Activated naive CD4-positive, alpha-beta T cell treated with anti-CD3 and anti-CD28 coated beads for 36 hours (primary cell): ENCODE measurements at regions not wholly inside any gene's neighbourhood (a gene's known extent, or its start where the extent isn't known, plus 50 kb on each side); places are given as distances from the start of the nearest gene placed in this dataset.
A peak's percentile ranks its signal among the peaks of the same experiment; 100 is the strongest.

ENCODE experiments used
- CTCF ChIA-PET: fragments of 350-600 bp; sonication (Branson Sonifier 250); formaldehyde crosslinking; loops from one replicate; lab custom pipeline; 2021; ENCODE audit warnings: antibody characterized with exemption; lab: Charles Lee
- DNase-seq: peaks from one replicate; pipeline ENCODE4 v3.0.0-alpha.2; 2020
- H3K27ac Mint-ChIP-seq: one replicate; pipeline ENCODE4 v1.8.0; 2021; ENCODE audit warnings: mild to moderate bottlenecking, mixed read lengths
- H3K27me3 Mint-ChIP-seq: one replicate; pipeline ENCODE4 v1.8.0; 2021; ENCODE audit warnings: low read depth, mixed read lengths
- H3K36me3 Mint-ChIP-seq: one replicate; pipeline ENCODE4 v1.8.0; 2021; ENCODE audit warnings: low read depth, mixed read lengths
- H3K4me1 Mint-ChIP-seq: one replicate; pipeline ENCODE4 v1.8.0; 2021; ENCODE audit warnings: low read depth, mixed read lengths
- H3K4me3 Mint-ChIP-seq: one replicate; pipeline ENCODE4 v1.8.0; 2021; ENCODE audit warnings: mild to moderate bottlenecking, moderate library complexity, mixed read lengths
- H3K9me3 Mint-ChIP-seq: one replicate; pipeline ENCODE4 v1.8.0; 2021; ENCODE audit warnings: mixed read lengths
- intact Hi-C: fragments of 100-400 bp; cut with micrococcal nuclease; formaldehyde crosslinking; loops from one replicate; pipeline ENCODE4 v1.15.1; 2023

DNA sequence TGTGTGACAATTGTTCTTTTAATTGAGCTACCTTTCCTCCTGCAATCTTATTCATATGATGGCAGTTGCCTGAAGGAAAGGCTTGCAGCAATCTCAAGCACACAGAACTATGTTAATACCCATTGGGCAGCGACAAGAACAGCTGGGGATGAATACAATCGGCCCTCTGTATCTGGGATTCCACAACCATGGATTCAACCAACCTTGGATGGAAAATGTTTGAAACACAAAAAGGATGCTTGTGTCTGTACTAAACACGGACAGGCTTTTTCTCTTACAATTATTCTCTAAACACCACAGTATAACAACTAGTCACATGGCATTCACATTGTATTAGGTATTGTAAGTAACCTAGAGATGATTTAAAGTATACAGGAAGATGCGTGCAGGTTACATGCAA lies 256.1 kb upstream of the SIX2 start:
- H3K9me3 Mint-ChIP-seq = no peaks in the 10 kb centered on the region
- CTCF ChIA-PET = interaction anchor here (0.7 kb wide), 1 partner anchor 12 kb away, joined by 3 read pairs; no protein-coding TSS in a partner anchor
- no peaks in the 10 kb centered on the region for H3K36me3 Mint-ChIP-seq
- intact Hi-C loops = no loop called here
- no peak for DNase-seq
- no peak overlapping the region for H3K27ac Mint-ChIP-seq
- H3K4me3 Mint-ChIP-seq = no peak overlapping the region
- peaks cover 10% of the 10 kb centered on the region for H3K27me3 Mint-ChIP-seq
- no peaks in the 10 kb centered on the region for H3K4me1 Mint-ChIP-seq

DNA sequence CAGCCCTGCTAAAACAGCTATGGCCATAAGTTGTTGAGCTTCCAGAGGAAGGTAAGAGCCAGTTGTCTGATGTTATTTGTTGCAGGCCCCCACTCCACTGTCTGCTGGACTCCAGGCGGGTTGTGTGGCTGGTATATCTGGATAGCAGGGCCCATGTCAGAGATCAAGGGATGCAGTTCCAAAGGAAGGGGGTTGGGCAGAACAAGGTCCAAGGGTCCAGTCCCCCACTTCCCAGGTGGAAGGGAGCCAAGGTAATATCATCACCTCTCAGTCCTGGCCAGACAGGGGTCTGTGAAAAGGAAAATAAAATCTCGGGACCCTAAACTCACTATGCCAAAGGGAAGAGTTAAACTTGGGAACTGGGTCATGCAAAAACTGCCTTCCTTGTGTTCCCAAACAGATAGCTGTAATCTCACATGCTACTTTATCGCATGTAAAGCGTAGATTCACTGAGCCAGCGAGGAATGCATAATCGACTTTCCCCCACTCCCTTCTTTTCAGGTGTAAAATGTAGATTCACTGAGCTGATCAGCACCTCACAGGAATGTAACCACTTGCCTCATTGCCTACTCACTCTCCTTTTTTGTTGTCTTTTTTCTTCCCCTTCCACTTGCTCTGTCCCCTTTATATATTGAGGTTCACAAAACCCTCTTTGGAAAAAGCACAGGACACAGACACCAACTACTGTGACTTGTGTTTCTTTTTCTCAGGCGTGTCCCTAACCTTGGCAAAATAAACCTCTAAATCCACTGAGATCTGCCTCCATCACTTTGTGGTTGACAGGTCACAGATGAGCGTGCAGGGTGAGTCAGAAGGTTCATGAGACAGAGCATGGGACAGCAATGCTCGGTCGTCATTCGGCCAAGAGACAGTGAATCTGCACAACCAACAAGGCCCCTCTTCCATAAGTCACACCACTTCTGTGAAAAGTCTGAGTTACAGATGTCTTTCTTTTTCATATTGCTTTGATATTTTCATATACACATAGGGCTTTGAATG lies 255.3 kb upstream of the SIX2 start:
- no peak overlapping the region for H3K27ac Mint-ChIP-seq
- DNase-seq = peak; percentile 10
- no peaks in the 10 kb centered on the region for H3K36me3 Mint-ChIP-seq

DNA sequence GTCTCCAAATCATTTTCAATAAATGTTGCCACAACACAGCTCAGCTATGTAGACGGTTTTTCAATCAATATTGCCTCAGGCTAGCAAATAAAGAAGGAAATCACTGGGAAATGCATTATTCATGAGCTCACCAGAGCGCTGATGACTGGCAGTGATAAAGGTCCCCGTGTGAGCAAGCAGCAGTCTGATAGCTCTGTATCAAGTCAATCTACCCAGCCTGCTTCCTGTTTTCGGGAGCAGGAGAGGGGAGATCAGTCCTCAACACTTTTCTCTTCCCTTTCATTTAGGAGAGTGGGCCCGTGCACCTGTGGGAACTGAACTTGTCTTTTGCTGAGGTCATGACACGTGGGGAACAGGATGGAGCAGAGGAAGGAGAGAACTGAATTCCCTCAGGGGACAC lies 253.9 kb upstream of the SIX2 start:
- Mint-ChIP-seq H3K4me1 (no peaks in the 10 kb centered on the region), H3K4me3 (no peak overlapping the region), H3K9me3 (no peaks in the 10 kb centered on the region), H3K36me3 (no peaks in the 10 kb centered on the region), H3K27ac (no peak overlapping the region), H3K27me3 (peaks cover 10% of the 10 kb centered on the region)
- intact Hi-C loops = no loop called here
- CTCF ChIA-PET = no interaction called here
- DNase-seq = no peak

More for the DNA sequence above, 255.3 kb upstream of the SIX2 start:
- intact Hi-C loops = no loop called here
- Mint-ChIP-seq H3K9me3 (no peaks in the 10 kb centered on the region), H3K4me3 (no peak overlapping the region), H3K4me1 (no peaks in the 10 kb centered on the region), H3K27me3 (peaks cover 10% of the 10 kb centered on the region)
- CTCF ChIA-PET = interaction anchor here (0.6 kb wide), 1 partner anchor 555 kb away, joined by 3 read pairs; no protein-coding TSS in a partner anchor

DNA sequence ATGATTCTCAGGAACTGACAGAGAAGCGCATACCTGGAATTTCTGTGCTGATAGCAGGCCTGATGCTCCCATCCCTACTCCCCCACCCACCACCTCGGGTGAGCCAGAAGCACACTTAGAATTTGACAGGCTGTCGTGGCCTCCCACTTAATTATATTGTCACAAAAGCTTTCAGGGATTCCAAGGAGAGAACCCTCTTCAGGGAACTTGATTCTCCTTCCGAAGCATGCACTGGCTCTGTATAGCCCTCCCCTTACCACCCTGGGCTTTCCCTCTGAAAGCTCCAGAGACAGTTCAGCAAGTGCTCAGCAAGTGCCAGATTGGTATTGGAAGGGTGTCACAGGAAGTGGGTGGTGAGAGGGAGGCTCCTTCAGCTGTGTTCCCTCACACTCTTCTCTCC lies 252.5 kb upstream of the SIX2 start:
- Mint-ChIP-seq H3K4me1 (no peaks in the 10 kb centered on the region), H3K9me3 (no peaks in the 10 kb centered on the region), H3K4me3 (no peak overlapping the region), H3K36me3 (no peaks in the 10 kb centered on the region), H3K27me3 (peaks cover 10% of the 10 kb centered on the region), H3K27ac (no peak overlapping the region)
- intact Hi-C loops = no loop called here
- CTCF ChIA-PET = no interaction called here
- DNase-seq = no peak

DNA sequence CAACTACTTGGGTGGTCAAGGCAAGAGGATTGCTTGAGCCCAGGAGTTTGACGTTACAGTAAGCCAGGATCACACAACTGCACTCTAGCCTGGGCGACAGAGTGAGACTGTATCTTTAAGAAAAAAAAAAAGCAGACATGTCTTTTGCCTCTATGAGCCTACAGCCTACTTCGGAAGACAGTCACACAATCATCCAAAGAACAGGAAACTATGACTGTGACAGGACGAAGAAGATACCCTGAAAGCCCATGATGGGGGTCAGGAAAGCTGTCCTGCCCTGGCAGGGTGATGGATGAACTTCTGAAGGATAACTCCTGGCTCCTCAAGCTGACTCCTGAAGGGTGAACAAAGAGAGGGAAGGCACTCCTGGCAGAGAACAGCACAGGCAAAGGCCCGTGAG lies 251.7 kb upstream of the SIX2 start:
- intact Hi-C loops = no loop called here
- peaks cover 10% of the 10 kb centered on the region for H3K27me3 Mint-ChIP-seq
- no peak overlapping the region for H3K4me3 Mint-ChIP-seq
- no peaks in the 10 kb centered on the region for H3K36me3 Mint-ChIP-seq
- CTCF ChIA-PET = no interaction called here
- H3K27ac Mint-ChIP-seq = no peak overlapping the region
- no peaks in the 10 kb centered on the region for H3K4me1 Mint-ChIP-seq
- no peak for DNase-seq
- H3K9me3 Mint-ChIP-seq = no peaks in the 10 kb centered on the region

DNA sequence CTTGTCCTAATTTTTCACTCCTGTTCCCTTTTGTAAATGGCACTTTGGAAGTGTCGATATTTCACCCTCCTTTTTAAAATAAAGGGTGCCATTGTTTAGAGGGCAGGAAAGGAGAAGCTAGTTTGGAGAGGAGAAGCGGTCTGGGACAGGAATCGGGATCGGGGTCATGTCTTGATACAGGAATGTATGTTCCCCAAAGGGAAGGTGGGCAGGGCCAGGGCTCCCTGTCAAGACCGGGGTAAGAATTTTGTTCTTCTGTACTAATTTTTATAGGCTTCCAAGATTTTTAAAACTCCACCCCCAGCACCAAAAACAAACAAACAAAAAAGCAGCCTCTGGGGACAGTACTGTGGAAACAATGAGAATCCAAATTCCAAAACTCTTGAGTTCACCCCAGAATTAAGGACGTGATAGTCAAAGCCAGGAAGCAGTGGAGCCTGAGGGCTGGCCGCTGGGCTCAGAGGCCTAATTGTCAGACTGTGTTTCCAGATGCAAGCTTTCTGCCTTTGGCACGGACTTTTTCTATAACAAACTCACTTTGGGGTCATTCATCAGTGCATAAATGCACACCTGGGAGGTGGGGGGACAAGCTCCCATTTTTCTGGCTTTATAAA lies 250.4 kb upstream of the SIX2 start:
- H3K4me1 Mint-ChIP-seq = no peaks in the 10 kb centered on the region
- no peaks in the 10 kb centered on the region for H3K9me3 Mint-ChIP-seq
- H3K36me3 Mint-ChIP-seq = no peaks in the 10 kb centered on the region
- DNase-seq = no peak
- no peak overlapping the region for H3K4me3 Mint-ChIP-seq
- intact Hi-C loops = no loop called here
- CTCF ChIA-PET = no interaction called here
- H3K27ac Mint-ChIP-seq = no peak overlapping the region
- peaks cover 10% of the 10 kb centered on the region for H3K27me3 Mint-ChIP-seq

DNA sequence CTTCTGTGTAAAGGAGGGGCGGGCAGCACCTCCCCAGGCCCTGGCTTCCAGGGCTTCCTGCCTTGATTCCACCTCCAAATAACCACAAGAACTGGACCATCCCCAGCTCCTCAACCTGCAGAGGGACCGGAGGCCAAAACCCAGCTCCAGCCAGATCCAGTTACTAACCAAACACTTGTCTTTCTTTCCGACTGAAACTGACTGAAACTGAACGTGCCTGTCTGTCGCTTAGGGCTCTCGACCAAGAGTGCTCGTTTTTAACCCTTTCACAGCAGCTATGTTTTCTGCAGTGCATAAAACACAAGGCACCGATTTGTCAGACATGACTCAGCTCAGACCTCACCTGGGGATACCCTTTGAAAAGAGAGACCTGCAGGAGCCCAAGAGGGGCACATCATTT lies 249.9 kb upstream of the SIX2 start:
- Mint-ChIP-seq H3K4me1 (no peaks in the 10 kb centered on the region), H3K9me3 (no peaks in the 10 kb centered on the region), H3K27me3 (peaks cover 10% of the 10 kb centered on the region), H3K4me3 (no peak overlapping the region), H3K36me3 (no peaks in the 10 kb centered on the region), H3K27ac (no peak overlapping the region)
- CTCF ChIA-PET = no interaction called here
- intact Hi-C loops = no loop called here
- no peak for DNase-seq

DNA sequence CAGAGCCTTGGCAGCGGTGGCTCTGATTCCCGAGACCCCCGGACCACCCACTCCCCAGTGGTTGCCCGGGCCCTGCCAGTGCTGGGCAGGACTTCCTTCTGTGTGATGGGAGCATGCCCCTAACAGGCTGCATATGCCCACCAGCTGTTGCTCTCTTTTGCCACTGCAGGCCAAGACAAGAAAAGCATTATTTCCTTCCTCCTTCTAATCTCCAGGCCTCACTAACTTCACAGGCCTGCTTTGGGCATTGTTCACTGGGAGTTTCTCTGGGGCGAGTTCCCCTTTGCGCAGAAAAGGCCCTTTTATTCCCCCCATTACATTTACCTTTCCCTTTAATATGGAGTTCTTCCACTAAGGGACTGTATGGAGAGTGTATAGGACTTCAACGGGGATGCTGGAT lies 249.1 kb upstream of the SIX2 start:
- CTCF ChIA-PET = no interaction called here
- no peak overlapping the region for H3K4me3 Mint-ChIP-seq
- no peak overlapping the region for H3K27ac Mint-ChIP-seq
- no peaks in the 10 kb centered on the region for H3K36me3 Mint-ChIP-seq
- no peak for DNase-seq
- H3K27me3 Mint-ChIP-seq = peaks cover 5% of the 10 kb centered on the region
- no peaks in the 10 kb centered on the region for H3K4me1 Mint-ChIP-seq
- no peaks in the 10 kb centered on the region for H3K9me3 Mint-ChIP-seq
- intact Hi-C loops = no loop called here

DNA sequence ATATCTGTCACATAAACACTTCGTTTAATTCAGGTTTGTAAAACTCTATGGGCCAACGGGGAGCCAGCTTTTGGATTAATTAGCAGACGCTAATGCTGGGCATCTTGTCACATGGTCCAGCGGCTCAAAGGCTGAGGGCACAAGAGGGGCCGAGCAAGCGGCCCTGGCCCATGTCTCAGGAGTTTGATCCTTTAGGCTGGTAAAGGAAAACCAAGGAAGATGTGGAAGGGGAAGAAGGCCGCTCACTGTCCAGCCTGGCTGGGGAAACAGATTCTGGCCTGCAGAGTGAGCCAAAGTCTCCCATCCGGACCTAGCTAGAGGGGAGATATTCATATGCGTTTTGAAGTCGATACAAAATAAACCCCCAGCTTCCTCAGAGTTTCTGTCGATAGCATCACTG lies 248.6 kb upstream of the SIX2 start:
- Mint-ChIP-seq H3K4me1 (no peaks in the 10 kb centered on the region), H3K27ac (no peak overlapping the region), H3K9me3 (no peaks in the 10 kb centered on the region), H3K4me3 (no peak overlapping the region), H3K36me3 (no peaks in the 10 kb centered on the region), H3K27me3 (peaks cover under 1% of the 10 kb centered on the region)
- CTCF ChIA-PET = interaction anchor here (0.8 kb wide), 1 partner anchor 277 kb away, joined by 3 read pairs; no protein-coding TSS in a partner anchor
- no peak for DNase-seq
- intact Hi-C loops = no loop called here

DNA sequence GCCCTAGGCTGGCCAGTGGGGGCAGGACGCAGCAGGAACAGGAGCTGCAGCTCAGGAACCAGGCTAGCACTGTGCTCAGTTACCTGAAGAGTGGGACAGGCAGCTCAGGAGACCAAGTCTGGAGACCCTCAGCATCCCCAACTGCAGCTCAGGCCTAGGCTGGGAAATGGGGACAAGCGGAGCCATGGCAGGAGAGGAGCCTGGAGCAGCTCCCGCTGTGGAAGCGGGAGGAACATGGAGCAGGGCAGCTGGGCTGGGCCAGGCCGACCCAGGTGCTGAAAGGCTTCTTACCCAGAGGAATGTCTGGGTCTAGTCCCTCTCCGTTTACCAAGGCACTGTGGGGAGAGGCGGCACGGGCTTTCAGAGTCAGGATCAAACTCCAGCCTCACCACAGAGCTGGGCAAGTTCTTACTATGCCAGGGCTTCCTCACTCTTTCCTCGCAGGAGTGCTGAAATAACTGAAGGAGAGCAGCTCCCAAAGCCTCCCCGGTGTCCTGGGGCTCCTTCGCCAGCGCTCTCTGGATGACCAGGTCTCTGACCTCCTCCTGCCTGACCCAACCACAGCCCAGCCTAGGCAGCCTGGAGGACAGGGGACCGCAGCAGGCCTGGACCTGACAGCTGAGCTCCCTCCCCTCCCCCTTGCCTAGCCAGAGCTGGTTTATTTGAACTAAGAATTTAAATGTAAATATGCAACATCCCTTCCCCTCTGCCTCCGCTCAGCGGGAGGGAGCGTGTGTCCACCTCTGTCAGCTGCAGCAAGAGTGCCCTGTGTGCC lies 247.8 kb upstream of the SIX2 start:
- no peak overlapping the region for H3K27ac Mint-ChIP-seq
- no peaks in the 10 kb centered on the region for H3K36me3 Mint-ChIP-seq
- DNase-seq = no peak
- no peaks in the 10 kb centered on the region for H3K4me1 Mint-ChIP-seq
- H3K27me3 Mint-ChIP-seq = no peaks in the 10 kb centered on the region
- intact Hi-C loops = no loop called here
- no peak overlapping the region for H3K4me3 Mint-ChIP-seq
- no peaks in the 10 kb centered on the region for H3K9me3 Mint-ChIP-seq
- CTCF ChIA-PET = interaction anchor here (0.5 to 0.8 kb wide), 3 partner anchors 70 to 283 kb away, joined by 3 read pairs; no protein-coding TSS in a partner anchor

DNA sequence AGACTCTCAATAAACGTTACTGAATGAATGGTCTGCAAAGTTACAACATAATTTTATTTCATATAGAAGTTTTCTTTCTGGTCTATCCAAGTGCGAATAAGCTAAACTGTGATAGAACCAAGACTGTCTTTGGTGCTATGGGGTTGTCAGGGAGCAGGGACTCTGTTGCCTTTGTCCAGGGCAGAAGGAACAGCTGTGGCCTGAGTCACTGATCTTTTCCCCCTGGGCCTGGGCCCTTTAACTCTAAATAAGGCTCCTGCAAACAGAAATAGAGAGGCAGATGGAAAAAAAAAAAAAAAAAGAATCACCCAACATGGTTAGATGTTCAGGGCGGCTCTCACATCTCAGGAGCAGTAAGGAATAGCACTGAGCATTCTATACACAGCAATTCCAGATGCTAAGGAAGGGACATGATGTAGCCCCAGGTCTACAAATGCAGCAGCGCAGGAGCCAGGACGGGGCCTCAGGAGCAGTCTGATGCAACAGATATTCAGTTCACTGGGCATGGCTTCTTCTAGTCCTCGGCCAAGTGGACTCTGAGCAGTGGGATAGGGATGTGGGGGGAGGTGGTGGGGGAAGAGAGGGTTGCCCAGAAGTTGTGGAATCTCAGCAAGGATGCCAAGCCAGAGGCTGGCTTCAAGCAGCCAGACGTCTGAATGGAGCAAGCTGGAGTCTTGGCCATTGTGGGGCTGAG lies 247.1 kb upstream of the SIX2 start:
- intact Hi-C loops = no loop called here
- CTCF ChIA-PET = interaction anchor here (0.6 kb wide), 1 partner anchor 283 kb away, joined by 3 read pairs; no protein-coding TSS in a partner anchor
- no peaks in the 10 kb centered on the region for H3K4me1 Mint-ChIP-seq
- no peaks in the 10 kb centered on the region for H3K36me3 Mint-ChIP-seq
- H3K27me3 Mint-ChIP-seq = peaks cover 2% of the 10 kb centered on the region
- no peak for DNase-seq
- H3K9me3 Mint-ChIP-seq = no peaks in the 10 kb centered on the region
- H3K4me3 Mint-ChIP-seq = no peak overlapping the region
- no peak overlapping the region for H3K27ac Mint-ChIP-seq

- Mint-ChIP-seq H3K4me3 (no peak overlapping the region), H3K9me3 (no peaks in the 10 kb centered on the region)
- CTCF ChIA-PET = no interaction called here
Observed at GRCh38 chr2:45255563-45255962, 246.3 kb upstream of the SIX2 start.

More at GRCh38 chr2:45255563-45255962, 246.3 kb upstream of the SIX2 start:
- no peak for DNase-seq
- no peaks in the 10 kb centered on the region for H3K36me3 Mint-ChIP-seq
- peaks cover 3% of the 10 kb centered on the region for H3K27me3 Mint-ChIP-seq
- H3K4me1 Mint-ChIP-seq = no peaks in the 10 kb centered on the region
- no peak overlapping the region for H3K27ac Mint-ChIP-seq
- intact Hi-C loops = no loop called here
